CD4-positive, alpha-beta T cell treated with Interleukin-17A for 1 hour (primary cell): ENCODE measurements at regions not wholly inside any gene's neighbourhood (a gene's known extent, or its start where the extent isn't known, plus 50 kb on each side); places are given as distances from the start of the nearest gene placed in this dataset.
A peak's percentile ranks its signal among the peaks of the same experiment; 100 is the strongest.

Experiments used
- DNase-seq: peaks from one replicate; pipeline ENCODE4 v3.0.0-alpha.2; 2020

- no peak for DNase-seq
Measured at GRCh38 chr13:97798171-97798821, 155.2 kb upstream of the IPO5 start.

- DNase-seq, result no peak
Measured at GRCh38 chr13:97798836-97799235, 154.6 kb upstream of the IPO5 start.

- no peak for DNase-seq
Measured at GRCh38 chr13:97802213-97802612, 151.3 kb upstream of the IPO5 start.

GRCh38 chr13:97809576-97809975 is 143.9 kb upstream of the IPO5 start:
- no peak for DNase-seq

- DNase-seq, result no peak
Measured at GRCh38 chr13:97810152-97810551, 143.3 kb upstream of the IPO5 start.

- no peak for DNase-seq
Measured at GRCh38 chr13:97822377-97822776, 131.1 kb upstream of the IPO5 start.

- no peak for DNase-seq
Measured at GRCh38 chr13:97826421-97827012, 127.0 kb upstream of the IPO5 start.

- no peak for DNase-seq
Measured at GRCh38 chr13:97834250-97834649, 119.2 kb upstream of the IPO5 start.

GRCh38 chr13:97843189-97843588 is 110.3 kb upstream of the IPO5 start:
- no peak for DNase-seq

- DNase-seq, result no peak
Measured at GRCh38 chr13:97844151-97844550, 109.3 kb upstream of the IPO5 start.

- DNase-seq, result no peak
Measured at GRCh38 chr13:97848886-97849285, 104.6 kb upstream of the IPO5 start.

- DNase-seq, result no peak
Measured at GRCh38 chr13:97849305-97849704, 104.2 kb upstream of the IPO5 start.

GRCh38 chr13:97851269-97851668 is 102.2 kb upstream of the IPO5 start:
- DNase-seq, result no peak

GRCh38 chr13:97852181-97852874 is 101.1 kb upstream of the IPO5 start:
- DNase-seq, result no peak

- no peak for DNase-seq
Measured at GRCh38 chr13:97853550-97853949, 99.9 kb upstream of the IPO5 start.

- peak; percentile 36 for DNase-seq
Measured at GRCh38 chr13:97855570-97856303, 97.7 kb upstream of the IPO5 start.

- no peak for DNase-seq
Measured at GRCh38 chr13:97856304-97856675, 97.2 kb upstream of the IPO5 start.

- DNase-seq, result no peak
Measured at GRCh38 chr13:97858161-97858560, 95.3 kb upstream of the IPO5 start.

- DNase-seq, result no peak
Measured at GRCh38 chr13:97866346-97866745, 87.1 kb upstream of the IPO5 start.

- DNase-seq, result no peak
Measured at GRCh38 chr13:97866751-97867150, 86.7 kb upstream of the IPO5 start.

GRCh38 chr13:97873398-97873797 is 80.1 kb upstream of the IPO5 start:
- DNase-seq, result no peak

- no peak for DNase-seq
Measured at GRCh38 chr13:97875218-97875617, 78.3 kb upstream of the IPO5 start.

GRCh38 chr13:97875911-97876310 is 77.6 kb upstream of the IPO5 start:
- no peak for DNase-seq
